GM23338 (cell line): ENCODE measurements at regions not wholly inside any gene's neighbourhood (a gene's known extent, or its start where the extent isn't known, plus 50 kb on each side); places are given as distances from the start of the nearest gene placed in this dataset.

Experiments used
- ETS1 ChIP-seq: IDR thresholded peaks from 2 replicates; pipeline ENCODE4 v1.6.1; 2016; ENCODE audit warnings: antibody characterized with exemption
- EZH2 ChIP-seq: fragments of 200-600 bp; sonication (generic); IDR thresholded peaks from one replicate; pipeline ENCODE4 v1.8.0; 2017; ENCODE audit warnings: antibody characterized with exemption, mild to moderate bottlenecking, low read depth; ENCODE audit not compliant: unreplicated experiment
- EZH2phosphoT487 ChIP-seq: fragments of 200-600 bp; sonication (generic); IDR thresholded peaks from one replicate; pipeline ENCODE4 v1.8.1; 2018; ENCODE audit warnings: antibody characterized with exemption; ENCODE audit not compliant: unreplicated experiment
- JUNB ChIP-seq: IDR thresholded peaks from one replicate; pipeline ENCODE4 v1.6.1; 2016; ENCODE audit warnings: antibody characterized with exemption; ENCODE audit not compliant: unreplicated experiment
- POLR2AphosphoS5 ChIP-seq: IDR thresholded peaks from 2 replicates; pipeline ENCODE4 v1.6.1; 2016; ENCODE audit warnings: antibody characterized with exemption, low read depth
- STAT1 ChIP-seq: IDR thresholded peaks from one replicate; pipeline ENCODE4 v1.6.1; 2016; ENCODE audit warnings: antibody characterized with exemption; ENCODE audit not compliant: unreplicated experiment
- ZNF114 ChIP-seq: fragments of 250-450 bp; sonication (Bioruptor Pico); IDR thresholded peaks from 2 replicates; pipeline ENCODE4 v1.5.0; 2020; ENCODE audit warnings: mild to moderate bottlenecking, moderate library complexity
- ZNF331 ChIP-seq: fragments of 250-450 bp; sonication (Bioruptor Pico); IDR thresholded peaks from 2 replicates; pipeline ENCODE4 v1.5.0; 2020; ENCODE audit warnings: low read depth, mild to moderate bottlenecking, moderate library complexity
- TF ChIP-seq, protein P1 (sequence below), 2 experiments: fragments of 200-600 bp in 1 of 2; sonication (generic) in 1 of 2; conservative IDR thresholded peaks; 2 replicates each; pipeline versions ENCODE4 v1.5.1 to v1.6.1; 2016 to 2017; ENCODE audit warnings: antibody characterized with exemption in 2 of 2, low read depth in 2 of 2, mild to moderate bottlenecking in 2 of 2, moderate library complexity in 1 of 2
- TF ChIP-seq, protein P2 (sequence below): IDR thresholded peaks from one replicate; pipeline ENCODE4 v1.6.1; 2018; ENCODE audit warnings: antibody characterized with exemption; ENCODE audit not compliant: unreplicated experiment

- TF ChIP-seq, protein P1, sequence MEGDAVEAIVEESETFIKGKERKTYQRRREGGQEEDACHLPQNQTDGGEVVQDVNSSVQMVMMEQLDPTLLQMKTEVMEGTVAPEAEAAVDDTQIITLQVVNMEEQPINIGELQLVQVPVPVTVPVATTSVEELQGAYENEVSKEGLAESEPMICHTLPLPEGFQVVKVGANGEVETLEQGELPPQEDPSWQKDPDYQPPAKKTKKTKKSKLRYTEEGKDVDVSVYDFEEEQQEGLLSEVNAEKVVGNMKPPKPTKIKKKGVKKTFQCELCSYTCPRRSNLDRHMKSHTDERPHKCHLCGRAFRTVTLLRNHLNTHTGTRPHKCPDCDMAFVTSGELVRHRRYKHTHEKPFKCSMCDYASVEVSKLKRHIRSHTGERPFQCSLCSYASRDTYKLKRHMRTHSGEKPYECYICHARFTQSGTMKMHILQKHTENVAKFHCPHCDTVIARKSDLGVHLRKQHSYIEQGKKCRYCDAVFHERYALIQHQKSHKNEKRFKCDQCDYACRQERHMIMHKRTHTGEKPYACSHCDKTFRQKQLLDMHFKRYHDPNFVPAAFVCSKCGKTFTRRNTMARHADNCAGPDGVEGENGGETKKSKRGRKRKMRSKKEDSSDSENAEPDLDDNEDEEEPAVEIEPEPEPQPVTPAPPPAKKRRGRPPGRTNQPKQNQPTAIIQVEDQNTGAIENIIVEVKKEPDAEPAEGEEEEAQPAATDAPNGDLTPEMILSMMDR (conservative IDR thresholded peaks at IDR 0.05; ENCODE audit: low read depth in 2 of 2): no peak
- TF ChIP-seq EZH2 (no peak), EZH2phosphoT487 (no peak), POLR2AphosphoS5 (no peak), ETS1 (no peak), ZNF114 (no peak), ZNF331 (CRISPR knock-in tag) (no peak), JUNB (no peak), STAT1 (no peak)
- TF ChIP-seq, protein P2, sequence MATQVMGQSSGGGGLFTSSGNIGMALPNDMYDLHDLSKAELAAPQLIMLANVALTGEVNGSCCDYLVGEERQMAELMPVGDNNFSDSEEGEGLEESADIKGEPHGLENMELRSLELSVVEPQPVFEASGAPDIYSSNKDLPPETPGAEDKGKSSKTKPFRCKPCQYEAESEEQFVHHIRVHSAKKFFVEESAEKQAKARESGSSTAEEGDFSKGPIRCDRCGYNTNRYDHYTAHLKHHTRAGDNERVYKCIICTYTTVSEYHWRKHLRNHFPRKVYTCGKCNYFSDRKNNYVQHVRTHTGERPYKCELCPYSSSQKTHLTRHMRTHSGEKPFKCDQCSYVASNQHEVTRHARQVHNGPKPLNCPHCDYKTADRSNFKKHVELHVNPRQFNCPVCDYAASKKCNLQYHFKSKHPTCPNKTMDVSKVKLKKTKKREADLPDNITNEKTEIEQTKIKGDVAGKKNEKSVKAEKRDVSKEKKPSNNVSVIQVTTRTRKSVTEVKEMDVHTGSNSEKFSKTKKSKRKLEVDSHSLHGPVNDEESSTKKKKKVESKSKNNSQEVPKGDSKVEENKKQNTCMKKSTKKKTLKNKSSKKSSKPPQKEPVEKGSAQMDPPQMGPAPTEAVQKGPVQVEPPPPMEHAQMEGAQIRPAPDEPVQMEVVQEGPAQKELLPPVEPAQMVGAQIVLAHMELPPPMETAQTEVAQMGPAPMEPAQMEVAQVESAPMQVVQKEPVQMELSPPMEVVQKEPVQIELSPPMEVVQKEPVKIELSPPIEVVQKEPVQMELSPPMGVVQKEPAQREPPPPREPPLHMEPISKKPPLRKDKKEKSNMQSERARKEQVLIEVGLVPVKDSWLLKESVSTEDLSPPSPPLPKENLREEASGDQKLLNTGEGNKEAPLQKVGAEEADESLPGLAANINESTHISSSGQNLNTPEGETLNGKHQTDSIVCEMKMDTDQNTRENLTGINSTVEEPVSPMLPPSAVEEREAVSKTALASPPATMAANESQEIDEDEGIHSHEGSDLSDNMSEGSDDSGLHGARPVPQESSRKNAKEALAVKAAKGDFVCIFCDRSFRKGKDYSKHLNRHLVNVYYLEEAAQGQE: no peak
Measured at GRCh38 chr2:56478027-56478426, 294.2 kb downstream of the CCDC85A start.
